H9 (cell line): ENCODE measurements at regions not wholly inside any gene's neighbourhood (a gene's known extent, or its start where the extent isn't known, plus 50 kb on each side); places are given as distances from the start of the nearest gene placed in this dataset.

Experiments used
- DNase-seq: peaks from one replicate; pipeline ENCODE4 v3.0.0-alpha.2; 2017
- H2AFZ ChIP-seq: one replicate; pipeline ENCODE4 v1.6.1; 2013; ENCODE audit warnings: mild to moderate bottlenecking, low read length, control low read depth, moderate library complexity
- H2AK5ac ChIP-seq: 2 replicates; pipeline ENCODE4 v1.6.1; 2013; ENCODE audit warnings: low read length, control low read depth, mixed read lengths; ENCODE audit not compliant: insufficient read length
- H2BK120ac ChIP-seq: one replicate; pipeline ENCODE4 v1.6.1; 2013; ENCODE audit warnings: low read depth, mild to moderate bottlenecking, low read length, control low read depth, inconsistent platforms; ENCODE audit not compliant: poor library complexity, severe bottlenecking
- H2BK12ac ChIP-seq: 2 replicates; pipeline ENCODE4 v1.6.1; 2013; ENCODE audit warnings: low read length, control low read depth, mixed read lengths, low read depth; ENCODE audit not compliant: insufficient read length
- H2BK15ac ChIP-seq: 2 replicates; pipeline ENCODE4 v1.6.1; 2013; ENCODE audit warnings: low read depth, low read length, control low read depth
- H2BK20ac ChIP-seq: one replicate; pipeline ENCODE4 v1.6.1; 2013; ENCODE audit warnings: low read depth, mild to moderate bottlenecking, low read length, control low read depth, inconsistent platforms; ENCODE audit not compliant: poor library complexity, severe bottlenecking
- H2BK5ac ChIP-seq: 2 replicates; pipeline ENCODE4 v1.6.1; 2013; ENCODE audit warnings: low read length, control low read depth, mixed read lengths; ENCODE audit not compliant: insufficient read length
- H3K14ac ChIP-seq: 2 replicates; pipeline ENCODE4 v1.6.1; 2013; ENCODE audit warnings: low read length, control low read depth; ENCODE audit not compliant: insufficient read depth
- H3K18ac ChIP-seq: 2 replicates; pipeline ENCODE4 v1.6.1; 2013; ENCODE audit warnings: low read depth, mild to moderate bottlenecking, mixed read lengths, low read length, control low read depth; ENCODE audit not compliant: insufficient read length
- H3K23ac ChIP-seq: 2 replicates; pipeline ENCODE4 v1.6.1; 2013; ENCODE audit warnings: low read length, control low read depth, mixed read lengths, low read depth; ENCODE audit not compliant: insufficient read length
- H3K23me2 ChIP-seq: 2 replicates; pipeline ENCODE4 v1.6.1; 2013; ENCODE audit warnings: low read depth, mild to moderate bottlenecking, mixed read lengths, low read length, control low read depth; ENCODE audit not compliant: insufficient read length, poor library complexity, severe bottlenecking
- H3K27ac ChIP-seq: 2 replicates; pipeline ENCODE4 v1.5.1; 2013; ENCODE audit warnings: low read length, control low read depth, mixed read lengths, low read depth; ENCODE audit not compliant: insufficient read length
- H3K27me3 ChIP-seq: 2 replicates; pipeline ENCODE4 v1.6.1; 2013; ENCODE audit warnings: low read length, control low read depth, inconsistent platforms; ENCODE audit not compliant: insufficient read depth
- H3K4ac ChIP-seq: 2 replicates; pipeline ENCODE4 v1.6.1; 2013; ENCODE audit warnings: low read depth, mild to moderate bottlenecking, control low read depth, inconsistent platforms, low read length, moderate library complexity
- H3K4me1 ChIP-seq: 2 replicates; pipeline ENCODE4 v1.6.1; 2013; ENCODE audit warnings: low read length, control low read depth, inconsistent platforms; ENCODE audit not compliant: insufficient read depth
- H3K4me2 ChIP-seq: 2 replicates; pipeline ENCODE4 v1.6.1; 2013; ENCODE audit warnings: low read length, control low read depth, mixed read lengths; ENCODE audit not compliant: insufficient read length, insufficient read depth
- H3K56ac ChIP-seq: 2 replicates; pipeline ENCODE4 v1.6.1; 2013; ENCODE audit warnings: low read depth, mild to moderate bottlenecking, mixed read lengths, low read length, control low read depth; ENCODE audit not compliant: insufficient read length
- H3K79me1 ChIP-seq: 2 replicates; pipeline ENCODE4 v1.6.1; 2013; ENCODE audit warnings: low read depth, mild to moderate bottlenecking, moderate library complexity, low read length, control low read depth, inconsistent platforms; ENCODE audit not compliant: insufficient read depth, poor library complexity, severe bottlenecking
- H3K79me2 ChIP-seq: 2 replicates; pipeline ENCODE4 v1.6.1; 2013; ENCODE audit warnings: low read length, control low read depth, inconsistent platforms; ENCODE audit not compliant: insufficient read depth
- H3K9ac ChIP-seq: 2 replicates; pipeline ENCODE4 v1.6.1; 2013; ENCODE audit warnings: low read length, control low read depth, mixed read lengths; ENCODE audit not compliant: insufficient read length; ENCODE audit errors: extremely low read depth
- H3K9me3 ChIP-seq: one replicate; pipeline ENCODE4 v1.6.1; 2013; ENCODE audit warnings: low read depth, low read length, inconsistent platforms; ENCODE audit not compliant: control insufficient read depth
- H3T11ph ChIP-seq: one replicate; pipeline ENCODE4 v1.6.1; 2013; ENCODE audit warnings: mild to moderate bottlenecking, low read length, control low read depth, inconsistent platforms
- H4K20me1 ChIP-seq: one replicate; pipeline ENCODE4 v1.6.1; 2013; ENCODE audit not compliant: control insufficient read depth, insufficient read length, insufficient read depth
- H4K5ac ChIP-seq: 2 replicates; pipeline ENCODE4 v1.6.1; 2013; ENCODE audit warnings: low read depth, mild to moderate bottlenecking, mixed read lengths, low read length, control low read depth; ENCODE audit not compliant: insufficient read length
- H4K8ac ChIP-seq: replicated peaks from 2 replicates; pipeline ENCODE4 v1.6.1; 2013; ENCODE audit warnings: low read length, control low read depth, mixed read lengths, low read depth; ENCODE audit not compliant: insufficient read length
- H4K91ac ChIP-seq: 2 replicates; pipeline ENCODE4 v1.6.1; 2013; ENCODE audit warnings: low read depth, mild to moderate bottlenecking, moderate library complexity, mixed read lengths, low read length, control low read depth; ENCODE audit not compliant: insufficient read length
- H3K27ac Mint-ChIP-seq, 3 experiments: 2 replicates in 2 of 3; 3 replicates in 1 of 3; pipeline ENCODE4 v1.8.0; 2020 to 2021; ENCODE audit warnings: mixed read lengths in 3 of 3, mild to moderate bottlenecking in 1 of 3, moderate library complexity in 1 of 3
- H3K27me3 Mint-ChIP-seq: 2 replicates; pipeline ENCODE4 v1.8.0; 2021; ENCODE audit warnings: low read depth, mild to moderate bottlenecking, moderate library complexity, mixed read lengths
- H3K36me3 Mint-ChIP-seq, 3 experiments: 2 replicates in 2 of 3; 3 replicates in 1 of 3; pipeline ENCODE4 v1.8.0; 2020 to 2021; ENCODE audit warnings: low read depth in 3 of 3, mixed read lengths in 3 of 3; ENCODE audit not compliant: insufficient read depth in 1 of 3
- H3K4me1 Mint-ChIP-seq, 2 experiments: 2 replicates each; pipeline ENCODE4 v1.8.0; 2020; ENCODE audit warnings: mixed read lengths in 2 of 2
- H3K4me3 Mint-ChIP-seq, 2 experiments: 2 replicates in 1 of 2; 3 replicates in 1 of 2; pipeline ENCODE4 v1.8.0; 2020 to 2021; ENCODE audit warnings: mild to moderate bottlenecking in 2 of 2, mixed read lengths in 2 of 2, moderate library complexity in 1 of 2
- H3K9me3 Mint-ChIP-seq, 2 experiments: 2 replicates in 1 of 2; 3 replicates in 1 of 2; pipeline ENCODE4 v1.8.0; 2020; ENCODE audit warnings: mild to moderate bottlenecking in 2 of 2, mixed read lengths in 2 of 2, moderate library complexity in 1 of 2
- whole genome bisulfite sequencing: extraction: QIAGEN DNeasy Blood & Tissue Kit; methylation state at CpG from one replicate; pipeline ENCODE4 v1.1.7; 2013; ENCODE audit warnings: missing lambda C conversion rate, low lambda C conversion rate, mixed read lengths; ENCODE audit not compliant: insufficient read length; ENCODE audit errors: extremely low coverage; 5-methylcytosine and 5-hydroxymethylcytosine counted together
- TF ChIP-seq, protein P1 (sequence below): fragments of 200-600 bp; sonication (generic); conservative IDR thresholded peaks from 3 replicates; pipeline ENCODE4 v1.8.0; 2021; ENCODE audit warnings: antibody characterized with exemption, mild to moderate bottlenecking

DNA sequence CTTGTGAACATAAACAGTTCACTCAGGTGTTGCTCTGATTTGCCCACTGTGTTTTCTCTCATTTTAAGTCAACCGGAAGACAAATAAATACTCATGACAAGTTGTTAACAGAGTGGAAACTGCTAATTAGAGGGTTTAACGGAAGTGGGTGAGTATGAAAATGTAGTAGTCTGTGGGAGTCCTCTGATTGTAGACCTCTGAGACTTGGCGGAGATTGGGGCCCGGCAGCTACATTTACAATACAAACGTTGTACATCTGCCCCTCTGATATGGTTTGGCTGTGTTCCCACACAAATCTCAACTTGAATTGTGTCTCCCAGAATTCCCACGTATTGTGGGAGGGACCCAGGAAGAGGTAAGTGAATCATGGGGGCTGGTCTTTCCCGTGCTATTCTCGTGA lies 107.3 kb upstream of the FAM98A start:
- H4K8ac ChIP-seq = no peak overlapping the region
- H3K4ac ChIP-seq = no peak overlapping the region
- H3K79me1 ChIP-seq = no peaks in the 10 kb centered on the region
- peaks cover 5% of the 10 kb centered on the region for H3K4me1 ChIP-seq
- no peaks in the 10 kb centered on the region for H4K20me1 ChIP-seq
- no peak overlapping the region for H2BK5ac ChIP-seq
- no CpG with 5 or more reads among the region's 8 CpGs for WGBS
- Mint-ChIP-seq H3K27me3 (no peaks in the 10 kb centered on the region), H3K36me3 (no peaks in the 10 kb centered on the region), H3K9me3 (peaks cover 0 to 2% of the 10 kb centered on the region in 2 experiments; a peak in 1 of 5 replicates), H3K27ac (no peak overlapping the region), H3K4me1 (peaks cover 15 to 23% of the 10 kb centered on the region in 2 experiments), H3K4me3 (no peak overlapping the region)
- no peak overlapping the region for H4K5ac ChIP-seq
- no peak overlapping the region for H2BK20ac ChIP-seq
- no peaks in the 10 kb centered on the region for H3K79me2 ChIP-seq
- H3T11ph ChIP-seq = no peak overlapping the region
- no peak overlapping the region for H3K27ac ChIP-seq
- no peak overlapping the region for H2AK5ac ChIP-seq
- no peak overlapping the region for H2BK15ac ChIP-seq
- H3K9ac ChIP-seq = no peak overlapping the region
- H2BK12ac ChIP-seq = no peak overlapping the region
- H3K14ac ChIP-seq = no peak overlapping the region
- H3K23me2 ChIP-seq = no peaks in the 10 kb centered on the region
- no peak overlapping the region for H3K56ac ChIP-seq
- no peak overlapping the region for H2AFZ ChIP-seq
- no peaks in the 10 kb centered on the region for H3K9me3 ChIP-seq
- no peak overlapping the region for H3K4me2 ChIP-seq
- H4K91ac ChIP-seq = no peak overlapping the region
- TF ChIP-seq, protein P1, sequence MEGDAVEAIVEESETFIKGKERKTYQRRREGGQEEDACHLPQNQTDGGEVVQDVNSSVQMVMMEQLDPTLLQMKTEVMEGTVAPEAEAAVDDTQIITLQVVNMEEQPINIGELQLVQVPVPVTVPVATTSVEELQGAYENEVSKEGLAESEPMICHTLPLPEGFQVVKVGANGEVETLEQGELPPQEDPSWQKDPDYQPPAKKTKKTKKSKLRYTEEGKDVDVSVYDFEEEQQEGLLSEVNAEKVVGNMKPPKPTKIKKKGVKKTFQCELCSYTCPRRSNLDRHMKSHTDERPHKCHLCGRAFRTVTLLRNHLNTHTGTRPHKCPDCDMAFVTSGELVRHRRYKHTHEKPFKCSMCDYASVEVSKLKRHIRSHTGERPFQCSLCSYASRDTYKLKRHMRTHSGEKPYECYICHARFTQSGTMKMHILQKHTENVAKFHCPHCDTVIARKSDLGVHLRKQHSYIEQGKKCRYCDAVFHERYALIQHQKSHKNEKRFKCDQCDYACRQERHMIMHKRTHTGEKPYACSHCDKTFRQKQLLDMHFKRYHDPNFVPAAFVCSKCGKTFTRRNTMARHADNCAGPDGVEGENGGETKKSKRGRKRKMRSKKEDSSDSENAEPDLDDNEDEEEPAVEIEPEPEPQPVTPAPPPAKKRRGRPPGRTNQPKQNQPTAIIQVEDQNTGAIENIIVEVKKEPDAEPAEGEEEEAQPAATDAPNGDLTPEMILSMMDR = no peak
- H3K23ac ChIP-seq = no peak overlapping the region
- no peak for DNase-seq
- no peak overlapping the region for H2BK120ac ChIP-seq
- H3K27me3 ChIP-seq = no peaks in the 10 kb centered on the region; the same call in 1 of the 2 replicates
- no peak overlapping the region for H3K18ac ChIP-seq
